ENCODE measurements at regions not wholly inside any gene's neighbourhood (a gene's known extent, or its start where the extent isn't known, plus 50 kb on each side); places are given as distances from the start of the nearest gene placed in this dataset.

DNA sequence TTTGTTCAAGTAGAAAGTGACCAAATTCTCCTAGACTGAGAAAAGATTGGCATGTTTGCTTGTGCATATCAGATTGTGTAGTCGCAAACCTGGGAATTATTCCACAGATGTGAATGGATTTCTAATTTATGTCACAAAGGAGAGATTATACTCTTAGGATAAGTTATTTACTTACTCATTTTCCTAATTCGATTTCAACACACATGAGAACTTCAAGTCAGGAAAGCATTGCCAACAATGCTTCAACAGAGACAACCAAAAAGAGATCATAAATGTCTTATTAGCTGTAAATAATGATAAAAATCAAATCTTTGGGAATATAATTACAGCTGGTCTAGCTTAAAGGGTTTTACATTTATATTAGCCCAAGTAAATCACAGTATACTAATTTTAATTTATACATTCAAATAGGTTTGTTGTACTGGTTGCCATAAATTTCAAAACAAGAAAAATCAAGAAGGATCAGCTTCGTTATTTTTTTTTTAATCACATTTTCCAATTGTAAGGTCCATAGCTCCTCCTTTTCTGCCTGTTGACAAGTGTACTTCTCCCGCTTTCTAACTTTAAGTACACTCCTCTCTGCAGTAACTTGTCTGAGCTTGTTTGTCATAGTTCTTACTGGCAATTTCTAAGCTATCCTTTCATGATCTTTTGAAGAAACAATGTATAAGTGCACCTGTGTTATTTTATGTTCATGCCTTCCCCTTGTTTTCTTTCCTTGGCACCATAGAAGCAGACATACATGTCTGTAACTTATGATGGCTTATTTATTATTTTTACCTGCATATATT is 246.6 kb downstream of the DEPDC1B start:
- no peak for TF ChIP-seq PAX5 (IDR thresholded peaks at IDR 0.05; ENCODE audit: insufficient read depth, low read length, severe bottlenecking)
- no peak for TF ChIP-seq TAF1 (IDR thresholded peaks at IDR 0.05; ENCODE audit: low read depth, low read length)
- TF ChIP-seq POLR2AphosphoS5 (IDR thresholded peaks at IDR 0.05; ENCODE audit: low read depth, low read length): no peak
- no peak for TF ChIP-seq SPI1 (IDR thresholded peaks at IDR 0.05; ENCODE audit: low read depth, low read length)
- no peak for TF ChIP-seq POLR2A (IDR thresholded peaks at IDR 0.05; ENCODE audit: low read depth, low read length)
- no peak for TF ChIP-seq POU2F2 (IDR thresholded peaks at IDR 0.05; ENCODE audit: low read depth, low read length)
- no peak for DNase-seq (ENCODE audit: insufficient read length, low spot score)
- FAIRE-seq: no peak

DNA sequence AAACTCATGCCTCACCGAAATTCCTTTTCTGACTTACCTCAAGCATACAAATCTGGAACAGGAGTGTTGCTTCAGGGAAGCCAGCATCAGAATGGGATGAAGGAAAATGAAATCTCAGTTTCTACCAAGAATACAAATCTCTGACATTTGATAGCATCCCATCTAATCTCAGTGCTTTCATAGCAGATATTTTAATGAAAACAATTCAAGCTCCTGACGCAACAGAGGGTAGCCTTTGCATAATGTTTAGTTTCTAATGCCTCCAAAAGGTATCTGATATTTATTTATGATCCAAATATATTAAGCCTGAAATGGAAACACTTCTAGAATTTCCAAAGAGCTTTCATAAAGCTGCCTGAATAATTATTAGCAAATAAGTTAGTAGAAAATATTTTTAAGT is 251.4 kb downstream of the DEPDC1B start:
- no peak for FAIRE-seq
- no peak for TF ChIP-seq TAF1 (IDR thresholded peaks at IDR 0.05; ENCODE audit: low read depth, low read length)
- no peak for TF ChIP-seq SPI1 (IDR thresholded peaks at IDR 0.05; ENCODE audit: low read depth, low read length)
- no peak for TF ChIP-seq PAX5 (IDR thresholded peaks at IDR 0.05; ENCODE audit: insufficient read depth, low read length, severe bottlenecking)
- no peak for TF ChIP-seq POLR2A (IDR thresholded peaks at IDR 0.05; ENCODE audit: low read depth, low read length)
- TF ChIP-seq POU2F2 (IDR thresholded peaks at IDR 0.05; ENCODE audit: low read depth, low read length): no peak
- TF ChIP-seq POLR2AphosphoS5 (IDR thresholded peaks at IDR 0.05; ENCODE audit: low read depth, low read length): no peak
- DNase-seq (ENCODE audit: insufficient read length, low spot score): no peak

DNA sequence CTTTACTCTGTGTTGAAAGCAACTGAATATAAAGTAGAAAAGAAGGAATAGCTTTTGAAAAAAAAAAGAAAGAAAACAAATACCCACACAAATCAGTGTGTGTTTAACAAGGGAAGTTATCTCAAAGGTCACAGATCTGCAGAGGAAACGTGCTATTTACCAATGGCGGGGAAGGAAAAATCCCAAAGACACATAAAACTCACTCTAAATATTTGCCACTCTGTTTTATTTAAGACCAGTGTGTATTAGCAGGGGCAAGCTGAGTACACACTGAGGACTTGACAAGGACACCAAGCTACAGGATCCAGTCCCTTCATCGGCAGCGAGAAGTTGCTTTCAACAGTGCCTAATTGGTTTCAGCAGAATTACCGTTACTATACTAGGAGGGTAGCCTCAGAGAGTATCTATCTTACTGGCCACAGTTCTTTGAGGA is 252.5 kb downstream of the DEPDC1B start:
- no peak for FAIRE-seq
- TF ChIP-seq TAF1 (IDR thresholded peaks at IDR 0.05; ENCODE audit: low read depth, low read length) (no peak), POU2F2 (IDR thresholded peaks at IDR 0.05; ENCODE audit: low read depth, low read length) (no peak), PAX5 (IDR thresholded peaks at IDR 0.05; ENCODE audit: insufficient read depth, low read length, severe bottlenecking) (no peak), SPI1 (IDR thresholded peaks at IDR 0.05; ENCODE audit: low read depth, low read length) (no peak), POLR2A (IDR thresholded peaks at IDR 0.05; ENCODE audit: low read depth, low read length) (no peak), POLR2AphosphoS5 (IDR thresholded peaks at IDR 0.05; ENCODE audit: low read depth, low read length) (no peak)
- no peak for DNase-seq (ENCODE audit: insufficient read length, low spot score)

DNA sequence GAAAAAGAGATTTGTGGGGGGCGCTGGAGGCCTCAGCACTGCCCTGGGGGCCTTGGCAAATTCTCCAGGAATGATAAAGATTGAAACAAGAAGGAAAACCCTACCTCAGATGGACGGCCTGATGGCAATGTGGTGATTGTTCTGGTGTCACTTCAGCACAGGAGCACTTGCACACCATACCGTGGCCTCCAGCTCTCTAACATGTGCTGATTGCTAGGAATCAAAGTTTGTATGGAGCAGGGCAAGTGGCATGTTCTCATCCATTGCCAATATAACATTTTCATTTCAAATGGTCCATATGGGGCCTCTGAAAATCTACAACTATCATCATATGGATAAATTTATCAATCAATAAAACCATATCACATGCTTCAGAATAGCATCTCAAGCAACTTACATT is 253.0 kb downstream of the DEPDC1B start:
- DNase-seq (ENCODE audit: insufficient read length, low spot score) (no peak), FAIRE-seq (no peak)
- TF ChIP-seq PAX5 (IDR thresholded peaks at IDR 0.05; ENCODE audit: insufficient read depth, low read length, severe bottlenecking) (no peak), SPI1 (IDR thresholded peaks at IDR 0.05; ENCODE audit: low read depth, low read length) (no peak), POLR2A (IDR thresholded peaks at IDR 0.05; ENCODE audit: low read depth, low read length) (no peak), POU2F2 (IDR thresholded peaks at IDR 0.05; ENCODE audit: low read depth, low read length) (no peak)

DNA sequence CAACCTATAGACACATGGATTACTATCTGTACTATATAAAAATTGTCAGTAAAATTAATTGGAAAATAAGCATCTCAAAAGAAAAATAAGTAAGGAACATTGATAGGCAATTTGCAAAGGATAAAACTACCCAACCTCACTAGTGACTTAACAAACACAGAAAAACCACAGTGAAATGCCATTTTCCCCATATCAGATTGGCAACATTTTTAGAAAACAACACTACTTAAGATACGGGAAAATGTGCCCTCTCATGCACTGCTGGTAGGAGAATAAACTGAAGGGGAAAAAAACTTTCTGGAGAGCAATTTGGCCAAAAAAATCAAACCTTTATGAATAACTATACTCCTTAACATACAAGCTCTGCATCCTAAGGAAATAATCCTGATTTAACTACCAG is 254.0 kb downstream of the DEPDC1B start:
- no peak for TF ChIP-seq POU2F2 (IDR thresholded peaks at IDR 0.05; ENCODE audit: low read depth, low read length)
- no peak for TF ChIP-seq PAX5 (IDR thresholded peaks at IDR 0.05; ENCODE audit: insufficient read depth, low read length, severe bottlenecking)
- TF ChIP-seq POLR2A (IDR thresholded peaks at IDR 0.05; ENCODE audit: low read depth, low read length): no peak
- FAIRE-seq (no peak), DNase-seq (ENCODE audit: insufficient read length, low spot score) (no peak)

DNA sequence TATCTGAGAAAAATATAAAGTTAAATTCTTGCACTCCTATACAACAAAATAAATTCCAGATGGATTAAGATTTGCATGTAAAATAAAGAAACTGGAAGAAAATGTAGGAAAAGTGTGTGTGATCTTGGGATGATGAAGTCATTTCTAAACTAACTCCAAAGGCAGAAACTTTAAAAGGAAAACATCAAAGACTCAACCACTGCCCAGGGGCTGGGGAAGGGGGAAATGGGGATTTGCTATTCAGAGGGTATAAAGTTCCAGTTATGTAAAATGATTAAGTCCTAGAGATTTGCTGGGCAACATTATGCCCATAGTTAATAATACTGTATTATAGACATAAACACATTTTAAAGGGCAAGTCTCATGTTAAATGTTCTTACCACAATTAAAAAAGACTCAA is 254.5 kb downstream of the DEPDC1B start:
- TF ChIP-seq POLR2A (IDR thresholded peaks at IDR 0.05; ENCODE audit: low read depth, low read length): no peak
- no peak for TF ChIP-seq PAX5 (IDR thresholded peaks at IDR 0.05; ENCODE audit: insufficient read depth, low read length, severe bottlenecking)
- TF ChIP-seq SPI1 (IDR thresholded peaks at IDR 0.05; ENCODE audit: low read depth, low read length): no peak
- no peak for TF ChIP-seq POLR2AphosphoS5 (IDR thresholded peaks at IDR 0.05; ENCODE audit: low read depth, low read length)
- TF ChIP-seq POU2F2 (IDR thresholded peaks at IDR 0.05; ENCODE audit: low read depth, low read length): no peak
- no peak for TF ChIP-seq TAF1 (IDR thresholded peaks at IDR 0.05; ENCODE audit: low read depth, low read length)
- FAIRE-seq (no peak), DNase-seq (ENCODE audit: insufficient read length, low spot score) (no peak)

DNA sequence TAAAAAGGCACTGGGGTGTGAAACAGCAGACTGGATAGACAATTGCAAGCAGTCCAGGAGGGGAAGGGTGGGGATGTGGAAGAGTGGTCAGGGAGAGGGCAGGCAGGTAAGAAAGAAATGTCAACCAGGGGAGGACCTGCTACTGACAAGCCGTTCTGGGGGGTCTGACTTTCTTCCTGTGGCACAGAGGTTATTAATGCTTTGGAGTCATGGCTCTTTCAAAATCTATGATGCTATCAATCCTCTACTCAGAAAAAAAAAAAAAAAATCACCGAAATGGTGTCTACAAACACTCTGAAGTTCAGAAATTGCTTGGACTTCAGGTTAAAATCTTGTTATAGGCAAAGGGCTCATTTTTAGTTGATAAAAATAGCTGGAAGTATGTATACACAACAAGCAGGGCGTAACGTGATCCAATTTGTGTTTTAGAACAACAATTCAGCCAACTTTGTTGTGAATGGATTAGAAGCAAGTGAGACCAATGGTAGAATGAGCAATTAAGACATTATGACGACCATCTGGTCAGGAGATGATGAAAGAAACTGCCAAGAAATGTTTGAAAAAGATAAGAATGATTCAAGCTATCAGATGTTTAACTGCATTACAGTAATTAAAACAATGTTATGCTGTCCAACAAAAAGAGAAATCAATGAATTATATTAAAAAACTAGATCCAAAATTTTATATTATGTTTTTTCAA is 255.2 kb downstream of the DEPDC1B start:
- TF ChIP-seq POLR2AphosphoS5 (IDR thresholded peaks at IDR 0.05; ENCODE audit: low read depth, low read length) (no peak), SPI1 (IDR thresholded peaks at IDR 0.05; ENCODE audit: low read depth, low read length) (no peak), PAX5 (IDR thresholded peaks at IDR 0.05; ENCODE audit: insufficient read depth, low read length, severe bottlenecking) (no peak), POU2F2 (IDR thresholded peaks at IDR 0.05; ENCODE audit: low read depth, low read length) (no peak), POLR2A (IDR thresholded peaks at IDR 0.05; ENCODE audit: low read depth, low read length) (no peak), TAF1 (IDR thresholded peaks at IDR 0.05; ENCODE audit: low read depth, low read length) (no peak)
- no peak for DNase-seq (ENCODE audit: insufficient read length, low spot score)

DNA sequence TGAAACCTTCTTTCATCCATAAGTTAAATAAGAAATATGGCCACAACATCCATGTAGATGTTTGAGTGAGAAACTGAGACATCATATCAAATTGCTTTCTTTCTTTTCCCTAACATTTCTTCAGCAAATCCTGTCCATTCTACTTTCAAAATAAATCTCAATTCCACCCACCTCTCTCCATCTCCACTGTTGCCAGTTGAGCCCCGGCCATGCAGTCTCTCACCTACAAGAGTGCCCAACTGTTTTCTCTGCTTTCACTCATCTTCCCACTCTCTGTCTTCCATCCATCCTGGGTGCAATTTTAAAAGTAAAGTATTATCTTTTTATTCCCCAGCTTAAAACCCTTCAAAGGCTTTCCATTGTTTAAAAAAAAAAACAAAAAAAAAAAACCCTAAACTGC is 260.4 kb downstream of the DEPDC1B start:
- DNase-seq (ENCODE audit: insufficient read length, low spot score) (no peak), FAIRE-seq (no peak)

More for the DNA sequence above, 255.2 kb downstream of the DEPDC1B start:
- FAIRE-seq: no peak

DNA sequence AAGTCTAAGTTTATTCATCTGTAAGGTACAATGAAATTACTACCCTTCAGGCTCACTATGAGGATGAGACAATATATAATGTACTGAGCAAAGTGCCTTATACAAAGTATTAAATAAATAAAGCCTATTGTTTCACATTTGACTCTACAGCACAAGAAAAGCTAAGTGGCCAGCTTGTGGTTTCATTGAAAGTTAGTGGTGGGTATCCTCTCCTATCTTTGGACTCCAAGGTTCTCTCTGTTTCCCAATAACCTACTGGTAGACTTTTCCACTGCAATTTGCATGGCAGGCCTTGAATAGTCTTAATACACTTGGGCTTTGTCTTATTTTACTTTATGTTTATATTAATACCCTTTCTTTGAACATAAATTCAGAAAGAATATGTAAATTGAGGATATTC is 262.7 kb downstream of the DEPDC1B start:
- FAIRE-seq (no peak), DNase-seq (ENCODE audit: insufficient read length, low spot score) (no peak)
- no peak for TF ChIP-seq POLR2A (IDR thresholded peaks at IDR 0.05; ENCODE audit: low read depth, low read length)
- TF ChIP-seq POLR2AphosphoS5 (IDR thresholded peaks at IDR 0.05; ENCODE audit: low read depth, low read length): no peak
- no peak for TF ChIP-seq POU2F2 (IDR thresholded peaks at IDR 0.05; ENCODE audit: low read depth, low read length)
- no peak for TF ChIP-seq TAF1 (IDR thresholded peaks at IDR 0.05; ENCODE audit: low read depth, low read length)

More for the DNA sequence above, 260.4 kb downstream of the DEPDC1B start:
- TF ChIP-seq SPI1 (IDR thresholded peaks at IDR 0.05; ENCODE audit: low read depth, low read length) (no peak), POU2F2 (IDR thresholded peaks at IDR 0.05; ENCODE audit: low read depth, low read length) (no peak), POLR2A (IDR thresholded peaks at IDR 0.05; ENCODE audit: low read depth, low read length) (no peak)

DNA sequence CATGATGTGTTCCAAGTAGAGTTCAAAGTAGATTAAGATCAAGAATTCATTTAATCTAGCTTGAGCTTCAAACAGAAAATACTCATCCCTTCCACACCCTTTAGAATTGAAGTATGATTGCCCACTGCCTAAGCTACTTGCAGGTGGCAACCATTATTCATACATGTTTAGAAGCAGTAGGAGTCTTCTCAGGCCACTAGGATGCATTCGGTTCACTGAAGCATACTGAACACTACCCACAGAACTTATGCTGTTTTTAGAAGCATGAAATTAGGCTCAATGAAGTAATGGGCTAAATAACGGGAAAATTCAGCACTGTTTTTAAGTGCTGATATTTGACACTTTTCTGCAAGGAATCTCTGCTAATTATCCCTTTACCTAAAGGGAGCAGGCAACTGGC is 263.4 kb downstream of the DEPDC1B start:
- TF ChIP-seq TAF1 (IDR thresholded peaks at IDR 0.05; ENCODE audit: low read depth, low read length) (no peak), SPI1 (IDR thresholded peaks at IDR 0.05; ENCODE audit: low read depth, low read length) (no peak), PAX5 (IDR thresholded peaks at IDR 0.05; ENCODE audit: insufficient read depth, low read length, severe bottlenecking) (no peak), POU2F2 (IDR thresholded peaks at IDR 0.05; ENCODE audit: low read depth, low read length) (no peak), POLR2AphosphoS5 (IDR thresholded peaks at IDR 0.05; ENCODE audit: low read depth, low read length) (no peak), POLR2A (IDR thresholded peaks at IDR 0.05; ENCODE audit: low read depth, low read length) (no peak)
- peak; percentile 89 for FAIRE-seq

More for the DNA sequence above, 263.4 kb downstream of the DEPDC1B start:
- DNase-seq (ENCODE audit: insufficient read length, low spot score): no peak

Measured in GM12891 (cell line).